CD14-positive monocyte (primary cell): ENCODE measurements at regions not wholly inside any gene's neighbourhood (a gene's known extent, or its start where the extent isn't known, plus 50 kb on each side); places are given as distances from the start of the nearest gene placed in this dataset.

Experiments
- DNase-seq, 3 donors: peaks; one replicate each; pipeline ENCODE4 v3.0.0-alpha.2; 2011 to 2022
- H2AFZ ChIP-seq: 2 replicates; pipeline ENCODE4 v1.6.0; 2012; ENCODE audit warnings: mild to moderate bottlenecking, low read depth, low read length, inconsistent platforms; ENCODE audit not compliant: insufficient read depth, poor library complexity, severe bottlenecking
- H3K27ac ChIP-seq, 2 donors: 1 replicate in 1 of 2; 2 replicates in 1 of 2; pipeline ENCODE4 v1.5.1; 2012 to 2013; ENCODE audit warnings: low read length in 2 of 2, control low read depth in 1 of 2, inconsistent platforms in 1 of 2, low read depth in 1 of 2, mild to moderate bottlenecking in 1 of 2
- H3K27me3 ChIP-seq, 2 donors: one replicate each; pipeline versions ENCODE4 v1.6.0 to v1.6.1; 2011 to 2013; ENCODE audit warnings: low read length in 2 of 2; ENCODE audit not compliant: control insufficient read depth in 2 of 2, insufficient read depth in 2 of 2
- H3K36me3 ChIP-seq, 2 donors: replicated peaks in 1 of 2; 1 replicate in 1 of 2; 2 replicates in 1 of 2; pipeline versions ENCODE4 v1.5.1 to v1.6.1; 2012 to 2013; ENCODE audit warnings: low read length in 2 of 2, control low read depth in 1 of 2, inconsistent platforms in 1 of 2, mild to moderate bottlenecking in 1 of 2; ENCODE audit not compliant: insufficient read depth in 2 of 2, control insufficient read depth in 1 of 2
- H3K4me1 ChIP-seq, 2 donors: 1 replicate in 1 of 2; 2 replicates in 1 of 2; pipeline versions ENCODE4 v1.5.1 to v1.6.1; 2012 to 2013; ENCODE audit warnings: low read length in 2 of 2, control low read depth in 1 of 2, inconsistent platforms in 1 of 2, mild to moderate bottlenecking in 1 of 2, moderate library complexity in 1 of 2; ENCODE audit not compliant: insufficient read depth in 2 of 2, control insufficient read depth in 1 of 2
- H3K4me2 ChIP-seq: replicated peaks from 2 replicates; pipeline ENCODE3; 2012; ENCODE audit warnings: low read length, moderate library complexity, mild to moderate bottlenecking; ENCODE audit not compliant: poor library complexity, severe bottlenecking; ENCODE audit errors: extremely low read depth
- H3K4me3 ChIP-seq, 3 experiments: fragments of 200-600 bp in 1 of 3; sonication (generic) in 1 of 3; replicated peaks in 1 of 3; 1 replicate in 2 of 3; 2 replicates in 1 of 3; pipeline ENCODE4 v1.5.1; 2011 to 2013; ENCODE audit warnings: low read length in 3 of 3, mild to moderate bottlenecking in 3 of 3, control low read depth in 2 of 3, low read depth in 2 of 3, inconsistent platforms in 1 of 3, moderate library complexity in 1 of 3
- H3K79me2 ChIP-seq: 2 replicates; pipeline ENCODE4 v1.6.0; 2012; ENCODE audit warnings: mild to moderate bottlenecking, control low read depth, inconsistent platforms, low read length, moderate library complexity; ENCODE audit not compliant: insufficient read depth
- H3K9ac ChIP-seq: 2 replicates; pipeline ENCODE4 v1.6.0; 2017; ENCODE audit warnings: low read length, mild to moderate bottlenecking; ENCODE audit not compliant: insufficient read depth, poor library complexity, severe bottlenecking
- H3K9me3 ChIP-seq, 2 donors: replicated peaks in 1 of 2; 1 replicate in 1 of 2; 2 replicates in 1 of 2; pipeline versions ENCODE4 v1.5.1 to v1.6.1; 2012 to 2013; ENCODE audit warnings: low read length in 2 of 2, control low read depth in 1 of 2; ENCODE audit not compliant: control insufficient read depth in 1 of 2, insufficient read depth in 1 of 2
- H4K20me1 ChIP-seq: 2 replicates; pipeline ENCODE4 v1.6.0; 2012; ENCODE audit warnings: mild to moderate bottlenecking, low read length, control low read depth, moderate library complexity; ENCODE audit not compliant: insufficient read depth
- H3K27ac Mint-ChIP-seq, 7 donors: one replicate each; pipeline ENCODE4 v1.8.0; 2020; ENCODE audit warnings: mild to moderate bottlenecking in 7 of 7, mixed read lengths in 7 of 7, moderate library complexity in 6 of 7, inconsistent platforms in 2 of 7
- H3K27me3 Mint-ChIP-seq, 3 donors: one replicate each; pipeline ENCODE4 v1.8.0; 2021 to 2022; ENCODE audit warnings: low read depth in 3 of 3, mild to moderate bottlenecking in 3 of 3, mixed read lengths in 3 of 3, moderate library complexity in 3 of 3, inconsistent platforms in 1 of 3
- H3K36me3 Mint-ChIP-seq, 2 donors: one replicate each; pipeline ENCODE4 v1.8.0; 2020; ENCODE audit warnings: mixed read lengths in 2 of 2, inconsistent platforms in 1 of 2, mild to moderate bottlenecking in 1 of 2
- H3K4me1 Mint-ChIP-seq: one replicate; pipeline ENCODE4 v1.8.0; 2020; ENCODE audit warnings: mild to moderate bottlenecking, mixed read lengths
- H3K4me3 Mint-ChIP-seq, 2 donors: one replicate each; pipeline ENCODE4 v1.8.0; 2020; ENCODE audit warnings: mild to moderate bottlenecking in 2 of 2, mixed read lengths in 2 of 2, moderate library complexity in 1 of 2
- H3K9me3 Mint-ChIP-seq, 7 donors: one replicate each; pipeline ENCODE4 v1.8.0; 2020 to 2022; ENCODE audit warnings: mixed read lengths in 7 of 7, mild to moderate bottlenecking in 6 of 7, moderate library complexity in 6 of 7, inconsistent platforms in 2 of 7
- CTCF ChIP-seq: fragments of 200-600 bp; IDR thresholded peaks from one replicate; pipeline ENCODE4 v1.8.0; 2022; ENCODE audit warnings: antibody characterized with exemption, mild to moderate bottlenecking
- WGBS: methylation state at CpG from one replicate; pipeline ENCODE4 v1.1.5; 2013; ENCODE audit warnings: missing lambda C conversion rate; ENCODE audit not compliant: insufficient coverage; 5-methylcytosine and 5-hydroxymethylcytosine counted together
- intact Hi-C, 2 donors: fragments of 100-400 bp; cut with micrococcal nuclease; formaldehyde crosslinking; loops; one replicate each; pipeline versions ENCODE4 v1.15.0 to v1.15.1; 2023

- no peaks in the 10 kb centered on the region for H3K4me1 Mint-ChIP-seq
- WGBS: 100% methylated on average over 1 of the region's 2 CpGs
- no peak overlapping the region for H3K27ac Mint-ChIP-seq
- H3K9me3 ChIP-seq: no peaks in the 10 kb centered on the region
- peaks cover 6 to 7% (median 6%) of the 10 kb centered on the region in 3 donors for H3K27me3 Mint-ChIP-seq
- H3K27me3 ChIP-seq: no peaks in the 10 kb centered on the region
- no peaks in the 10 kb centered on the region for H3K9me3 Mint-ChIP-seq
- H3K36me3 ChIP-seq: no peaks in the 10 kb centered on the region
- no peak overlapping the region for H3K4me3 Mint-ChIP-seq
- no peak for DNase-seq
- H2AFZ ChIP-seq: no peak overlapping the region
- H3K79me2 ChIP-seq: no peaks in the 10 kb centered on the region
- no peaks in the 10 kb centered on the region for H3K36me3 Mint-ChIP-seq
- H4K20me1 ChIP-seq: no peaks in the 10 kb centered on the region
- no peak overlapping the region for H3K4me2 ChIP-seq
- no peaks in the 10 kb centered on the region for H3K4me1 ChIP-seq
- no peak overlapping the region for H3K4me3 ChIP-seq
- TF ChIP-seq CTCF: no peak
- no peak overlapping the region for H3K9ac ChIP-seq
- intact Hi-C loops: no loop called here
- no peak overlapping the region for H3K27ac ChIP-seq
Observed at GRCh38 chr14:97172644-97173043, 375.5 kb downstream of the VRK1 start.

GRCh38 chr14:97177016-97177415, 379.8 kb downstream of the VRK1 start:
- Histone ChIP-seq H3K9me3 (peaks cover 0 to 10% of the 10 kb centered on the region in 2 donors), H3K4me3 (no peak overlapping the region), H3K27ac (no peak overlapping the region), H4K20me1 (no peaks in the 10 kb centered on the region), H3K36me3 (no peaks in the 10 kb centered on the region), H2AFZ (no peak overlapping the region), H3K27me3 (no peaks in the 10 kb centered on the region), H3K4me2 (no peak overlapping the region), H3K9ac (no peak overlapping the region), H3K79me2 (no peaks in the 10 kb centered on the region), H3K4me1 (no peaks in the 10 kb centered on the region)
- DNase-seq: no peak
- H3K27me3 Mint-ChIP-seq: peaks cover 7 to 11% (median 9%) of the 10 kb centered on the region in 3 donors
- peaks cover 0 to 13% (median 3%) of the 10 kb centered on the region in 7 donors for H3K9me3 Mint-ChIP-seq
- TF ChIP-seq CTCF: no peak
- no peaks in the 10 kb centered on the region for H3K36me3 Mint-ChIP-seq
- H3K27ac Mint-ChIP-seq: no peak overlapping the region
- 55% methylated on average over 2 of the region's 6 CpGs for WGBS
- H3K4me3 Mint-ChIP-seq: no peak overlapping the region
- H3K4me1 Mint-ChIP-seq: no peaks in the 10 kb centered on the region
- intact Hi-C loops: no loop called here
